ENCODE measurements at regions not wholly inside any gene's neighbourhood (a gene's known extent, or its start where the extent isn't known, plus 50 kb on each side); places are given as distances from the start of the nearest gene placed in this dataset.

GRCh38 chr9:38227061-38227540, 158.1 kb upstream of the SHB start:
- peak overlapping the region; percentile 48 for H3K27ac ChIP-seq
- no peak for TF ChIP-seq CTCF (conservative IDR thresholded peaks at IDR 0.05)

- H3K27ac ChIP-seq: peak overlapping the region; percentile 48
- no peak for TF ChIP-seq CTCF (conservative IDR thresholded peaks at IDR 0.05)
Observed at GRCh38 chr9:38226491-38226951, 157.5 kb upstream of the SHB start.

- H3K27ac ChIP-seq: no peak overlapping the region
- no peak for TF ChIP-seq CTCF (conservative IDR thresholded peaks at IDR 0.05)
Observed at GRCh38 chr9:38224941-38225340, 155.9 kb upstream of the SHB start.

GRCh38 chr9:38216572-38216971, 147.5 kb upstream of the SHB start:
- TF ChIP-seq CTCF (conservative IDR thresholded peaks at IDR 0.05): no peak

GRCh38 chr9:38215465-38215864, 146.4 kb upstream of the SHB start:
- no peak for TF ChIP-seq CTCF (conservative IDR thresholded peaks at IDR 0.05)
- H3K27ac ChIP-seq: no peak overlapping the region

More at GRCh38 chr9:38216572-38216971, 147.5 kb upstream of the SHB start:
- no peak overlapping the region for H3K27ac ChIP-seq

- TF ChIP-seq CTCF (conservative IDR thresholded peaks at IDR 0.05): no peak
- no peak overlapping the region for H3K27ac ChIP-seq
Observed at GRCh38 chr9:38214432-38214831, 145.4 kb upstream of the SHB start.

- no peak overlapping the region for H3K27ac ChIP-seq
Observed at GRCh38 chr9:38213631-38214299, 144.7 kb upstream of the SHB start.

More at GRCh38 chr9:38213631-38214299, 144.7 kb upstream of the SHB start:
- TF ChIP-seq CTCF (conservative IDR thresholded peaks at IDR 0.05): no peak
